HCT116 (cell line): ENCODE measurements at regions not wholly inside any gene's neighbourhood (a gene's known extent, or its start where the extent isn't known, plus 50 kb on each side); places are given as distances from the start of the nearest gene placed in this dataset.
A peak's percentile ranks its signal among the peaks of the same experiment; 100 is the strongest.

Source experiments
- ATAC-seq: fragments of 200-7000 bp; cut with Tn5 transposase; 2 replicates; pipeline ENCODE4 v1.9.1; 2020; ENCODE audit warnings: mild to moderate bottlenecking, moderate library complexity
- BruUV-seq: library from RNA; stranded (reverse); fragments of 400-500 nt; replicated peaks from 2 replicates; lab custom pipeline; 2021; lab: Mats Ljungman, UMichigan
- CTCF ChIA-PET: fragments of 300-600 bp; sonication (Branson Sonifier 250); formaldehyde crosslinking; loops from one replicate; lab custom pipeline; 2021; ENCODE audit warnings: antibody characterized with exemption; lab: Charles Lee
- POLR2A ChIA-PET: fragments of 300-600, 350-600 bp; sonication (Branson Sonifier 250); formaldehyde crosslinking; loops from one replicate; lab custom pipeline; 2021; ENCODE audit warnings: antibody characterized with exemption; lab: Charles Lee
- RAD21 ChIA-PET, 2 experiments: fragments of 300-600 bp; sonication (Branson Sonifier 250); formaldehyde crosslinking; loops; one replicate each; lab custom pipeline; 2023; ENCODE audit warnings: low total read pairs in 2 of 2; ENCODE audit not compliant: uncharacterized antibody in 2 of 2, unreplicated experiment in 2 of 2, low non-redundant PET in 1 of 2; lab: Charles Lee
- DNase-seq: peaks from one replicate; pipeline ENCODE4 v3.0.0-alpha.2; 2010; ENCODE audit warnings: low read depth, low spot score
- H2AFZ ChIP-seq: fragments of 200-600 bp; shearing (Covaris generic), sonication (generic); 2 replicates; pipeline ENCODE4 v1.6.1; 2017; ENCODE audit warnings: low read depth, mixed run types, mixed read lengths, antibody characterized with exemption, low read length; ENCODE audit not compliant: poor library complexity, severe bottlenecking
- H3K27ac ChIP-seq: 2 replicates; pipeline ENCODE4 v1.5.1; 2012; ENCODE audit warnings: low read depth, low read length
- H3K27me3 ChIP-seq: fragments of 200-600 bp; sonication (generic); 2 replicates; pipeline ENCODE4 v1.6.1; 2016; ENCODE audit warnings: mixed run types, low read length, mixed read lengths; ENCODE audit not compliant: insufficient read depth
- H3K36me3 ChIP-seq, 2 experiments: fragments of 200-500 bp in 1 of 2; fragments of 200-600 bp in 1 of 2; sonication (Bioruptor generic) in 1 of 2; sonication (generic) in 1 of 2; 2 replicates each; pipeline versions ENCODE4 v1.5.1 to v1.6.1; 2014 to 2016; ENCODE audit warnings: low read length in 2 of 2, inconsistent platforms in 1 of 2, mixed read lengths in 1 of 2, mixed run types in 1 of 2; ENCODE audit not compliant: insufficient read depth in 2 of 2, control insufficient read depth in 1 of 2
- H3K4me1 ChIP-seq, 2 experiments: fragments of 200-600 bp in 1 of 2; sonication (generic) in 1 of 2; 2 replicates each; pipeline versions ENCODE4 v1.5.1 to v1.6.1; 2012 to 2017; ENCODE audit warnings: low read length in 2 of 2, inconsistent platforms in 1 of 2, mild to moderate bottlenecking in 1 of 2, mixed read lengths in 1 of 2, mixed run types in 1 of 2, moderate library complexity in 1 of 2; ENCODE audit not compliant: insufficient read depth in 2 of 2, control insufficient read depth in 1 of 2
- H3K4me2 ChIP-seq: fragments of 200-600 bp; sonication (generic); 2 replicates; pipeline ENCODE4 v1.6.1; 2017; ENCODE audit warnings: mixed run types, low read length, mixed read lengths
- H3K4me3 ChIP-seq, 2 experiments: fragments of 200-600 bp in 1 of 2; sonication (generic) in 1 of 2; replicated peaks in 1 of 2; 2 replicates each; pipeline ENCODE4 v1.5.1; 2011 to 2016; ENCODE audit warnings: low read length in 2 of 2, control low read depth in 1 of 2, low read depth in 1 of 2, mild to moderate bottlenecking in 1 of 2, mixed read lengths in 1 of 2, mixed run types in 1 of 2
- H3K79me2 ChIP-seq: fragments of 200-600 bp; sonication (generic); 2 replicates; pipeline ENCODE4 v1.6.1; 2017; ENCODE audit warnings: mild to moderate bottlenecking, mixed run types, low read length, moderate library complexity, mixed read lengths; ENCODE audit not compliant: insufficient read depth
- H3K9ac ChIP-seq: fragments of 200-600 bp; sonication (generic); 2 replicates; pipeline ENCODE4 v1.6.1; 2016; ENCODE audit warnings: low read length, mixed read lengths
- H3K9me2 ChIP-seq: fragments of 200-600 bp; sonication (generic), shearing (Covaris generic); 2 replicates; pipeline ENCODE4 v1.6.1; 2017; ENCODE audit warnings: mixed run types, mild to moderate bottlenecking, moderate library complexity; ENCODE audit not compliant: insufficient read depth
- H3K9me3 ChIP-seq, 2 experiments: fragments of 200-500 bp in 1 of 2; fragments of 200-600 bp in 1 of 2; sonication (Bioruptor generic) in 1 of 2; sonication (generic) in 1 of 2; 2 replicates each; pipeline ENCODE4 v1.6.1; 2014 to 2017; ENCODE audit warnings: low read length in 2 of 2, mixed read lengths in 2 of 2, inconsistent platforms in 1 of 2, low read depth in 1 of 2, mild to moderate bottlenecking in 1 of 2, mixed run types in 1 of 2, moderate library complexity in 1 of 2; ENCODE audit not compliant: control insufficient read depth in 1 of 2, insufficient read depth in 1 of 2
- H4K20me1 ChIP-seq: fragments of 200-600 bp; sonication (generic), shearing (Covaris generic); 2 replicates; pipeline ENCODE4 v1.6.1; 2017; ENCODE audit warnings: mixed run types, mild to moderate bottlenecking, moderate library complexity; ENCODE audit not compliant: insufficient read depth
- CBX3 ChIP-seq: IDR thresholded peaks from 2 replicates; pipeline ENCODE4 v1.6.1; 2012; ENCODE audit warnings: low read depth
- CEBPB ChIP-seq: IDR thresholded peaks from 2 replicates; pipeline ENCODE4 v1.6.1; 2012; ENCODE audit warnings: low read depth
- EGR1 ChIP-seq: IDR thresholded peaks from 2 replicates; pipeline ENCODE4 v1.6.1; 2012; ENCODE audit warnings: low read depth
- ELF1 ChIP-seq: IDR thresholded peaks from 2 replicates; pipeline ENCODE4 v1.6.1; 2012; ENCODE audit warnings: low read depth, borderline replicate concordance
- EZH2 ChIP-seq: fragments of 200-600 bp; sonication (generic); IDR thresholded peaks from 2 replicates; pipeline ENCODE4 v1.6.1; 2017; ENCODE audit warnings: antibody characterized with exemption, mixed run types
- JUND ChIP-seq: IDR thresholded peaks from 2 replicates; pipeline ENCODE4 v1.6.1; 2012
- POLR2A ChIP-seq: IDR thresholded peaks from 2 replicates; pipeline ENCODE4 v1.7.0; 2011; ENCODE audit warnings: borderline replicate concordance; ENCODE audit not compliant: insufficient read depth, insufficient read length; ENCODE audit errors: extremely low read depth
- POLR2AphosphoS5 ChIP-seq: IDR thresholded peaks from 2 replicates; pipeline ENCODE4 v1.6.1; 2011; ENCODE audit warnings: mild to moderate bottlenecking, low read depth, low read length, moderate library complexity
- RAD21 ChIP-seq: IDR thresholded peaks from 2 replicates; pipeline ENCODE4 v1.6.1; 2012; ENCODE audit warnings: low read depth, mild to moderate bottlenecking
- SIN3A ChIP-seq: IDR thresholded peaks from 2 replicates; pipeline ENCODE4 v1.6.1; 2012; ENCODE audit warnings: low read depth
- SP1 ChIP-seq: IDR thresholded peaks from 2 replicates; pipeline ENCODE4 v1.6.1; 2012; ENCODE audit warnings: low read depth
- SRF ChIP-seq: IDR thresholded peaks from 2 replicates; pipeline ENCODE4 v1.6.1; 2012; ENCODE audit warnings: low read depth
- TCF7L2 ChIP-seq: IDR thresholded peaks from 2 replicates; pipeline ENCODE4 v1.7.0; 2011; ENCODE audit warnings: borderline replicate concordance, inconsistent platforms; ENCODE audit not compliant: insufficient read depth, insufficient read length; ENCODE audit errors: extremely low read depth
- ZFX ChIP-seq: fragments of 450-650 bp; IDR thresholded peaks from 2 replicates; pipeline ENCODE4 v1.6.1; 2017
- ZNF274 ChIP-seq: fragments of 200-500 bp; sonication (Bioruptor generic); IDR thresholded peaks from 2 replicates; pipeline ENCODE4 v1.6.1; 2014; ENCODE audit warnings: mild to moderate bottlenecking, low read depth, low read length, inconsistent platforms
- intact Hi-C: fragments of 100-400 bp; cut with micrococcal nuclease; formaldehyde crosslinking; loops from 2 replicates; pipeline ENCODE4 v1.10.0; 2022
- TF ChIP-seq, protein P1 (sequence below), 3 experiments: fragments of 200-600 bp in 1 of 3; sonication (generic) in 1 of 3; IDR thresholded peaks in 2 of 3; conservative IDR thresholded peaks in 1 of 3; 2 replicates each; pipeline ENCODE4 v1.5.1; 2012 to 2017; ENCODE audit warnings: low read depth in 2 of 3, low read length in 2 of 3, antibody characterized with exemption in 1 of 3, borderline replicate concordance in 1 of 3, control low read depth in 1 of 3, mild to moderate bottlenecking in 1 of 3, mixed read lengths in 1 of 3, mixed run types in 1 of 3, moderate library complexity in 1 of 3; ENCODE audit not compliant: insufficient read depth in 1 of 3
- TF ChIP-seq, protein P2 (sequence below): IDR thresholded peaks from 2 replicates; pipeline ENCODE4 v1.6.1; 2012
- TF ChIP-seq, protein P3 (sequence below): IDR thresholded peaks from 2 replicates; pipeline ENCODE4 v1.6.1; 2012

- H3K9me3 ChIP-seq = no peaks in the 10 kb centered on the region
- no peak overlapping the region for H3K4me3 ChIP-seq
- peaks cover 0 to 3% of the 10 kb centered on the region in 2 experiments; a peak in 2 of 4 replicates for H3K4me1 ChIP-seq
- no TSS peak for BruUV-seq
- no peaks in the 10 kb centered on the region for H4K20me1 ChIP-seq
- H3K9ac ChIP-seq = no peak overlapping the region
- TF ChIP-seq EGR1 = no peak
- TF ChIP-seq, protein P1, sequence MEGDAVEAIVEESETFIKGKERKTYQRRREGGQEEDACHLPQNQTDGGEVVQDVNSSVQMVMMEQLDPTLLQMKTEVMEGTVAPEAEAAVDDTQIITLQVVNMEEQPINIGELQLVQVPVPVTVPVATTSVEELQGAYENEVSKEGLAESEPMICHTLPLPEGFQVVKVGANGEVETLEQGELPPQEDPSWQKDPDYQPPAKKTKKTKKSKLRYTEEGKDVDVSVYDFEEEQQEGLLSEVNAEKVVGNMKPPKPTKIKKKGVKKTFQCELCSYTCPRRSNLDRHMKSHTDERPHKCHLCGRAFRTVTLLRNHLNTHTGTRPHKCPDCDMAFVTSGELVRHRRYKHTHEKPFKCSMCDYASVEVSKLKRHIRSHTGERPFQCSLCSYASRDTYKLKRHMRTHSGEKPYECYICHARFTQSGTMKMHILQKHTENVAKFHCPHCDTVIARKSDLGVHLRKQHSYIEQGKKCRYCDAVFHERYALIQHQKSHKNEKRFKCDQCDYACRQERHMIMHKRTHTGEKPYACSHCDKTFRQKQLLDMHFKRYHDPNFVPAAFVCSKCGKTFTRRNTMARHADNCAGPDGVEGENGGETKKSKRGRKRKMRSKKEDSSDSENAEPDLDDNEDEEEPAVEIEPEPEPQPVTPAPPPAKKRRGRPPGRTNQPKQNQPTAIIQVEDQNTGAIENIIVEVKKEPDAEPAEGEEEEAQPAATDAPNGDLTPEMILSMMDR (IDR thresholded peaks at IDR 0.05 in 2 of 3, conservative IDR thresholded peaks at IDR 0.05 in 1 of 3; ENCODE audit: borderline replicate concordance in 1 of 3, insufficient read depth in 1 of 3, low read depth in 2 of 3, low read length in 2 of 3) = peak in 2 of 3 experiments; percentile 61 to 68; a peak in 4 of 6 replicates
- ATAC-seq = peak; percentile 100
- ChIA-PET RAD21 (no interaction called here), CTCF (interaction anchor here (1.0 to 1.6 kb wide), 6 partner anchors 10 to 226 kb away, joined by 4 to 5 read pairs (median 4); no protein-coding TSS in a partner anchor), POLR2A (no interaction called here)
- no peak overlapping the region for H3K27ac ChIP-seq
- H3K79me2 ChIP-seq = no peaks in the 10 kb centered on the region
- DNase-seq = peak; percentile 46
- H2AFZ ChIP-seq = peak overlapping the region; percentile 72
- no peaks in the 10 kb centered on the region for H3K27me3 ChIP-seq
- no peaks in the 10 kb centered on the region for H3K36me3 ChIP-seq
- H3K4me2 ChIP-seq = peak overlapping the region; percentile 23; the same call in 1 of the 2 replicates
- H3K9me2 ChIP-seq = no peaks in the 10 kb centered on the region
- intact Hi-C loops = no loop called here
Observed at GRCh38 chr4:111806331-111806730, 338.9 kb upstream of the FAM241A start.

- no peaks in the 10 kb centered on the region for H3K79me2 ChIP-seq
- H3K36me3 ChIP-seq = no peaks in the 10 kb centered on the region
- H2AFZ ChIP-seq = no peak overlapping the region
- H3K4me2 ChIP-seq = no peak overlapping the region
- intact Hi-C loops = no loop called here
- H3K27me3 ChIP-seq = no peaks in the 10 kb centered on the region
- ATAC-seq (no peak), DNase-seq (no peak)
- no peaks in the 10 kb centered on the region for H3K9me2 ChIP-seq
- no TSS peak for BruUV-seq
- no peaks in the 10 kb centered on the region for H4K20me1 ChIP-seq
- ChIA-PET CTCF (interaction anchor here (1.9 kb wide), 1 partner anchor 47 kb away, joined by 5 read pairs; no protein-coding TSS in a partner anchor), RAD21 (no interaction called here), POLR2A (no interaction called here)
- H3K9ac ChIP-seq = no peak overlapping the region
- H3K4me3 ChIP-seq = no peak overlapping the region
- no peaks in the 10 kb centered on the region for H3K9me3 ChIP-seq
- H3K4me1 ChIP-seq = peaks cover 0 to 3% of the 10 kb centered on the region in 2 experiments; a peak in 2 of 4 replicates
- no peak overlapping the region for H3K27ac ChIP-seq
- TF ChIP-seq ELF1 (no peak), CBX3 (no peak), POLR2AphosphoS5 (no peak), EGR1 (no peak), SRF (no peak), ZFX (no peak), POLR2A (no peak), ZNF274 (no peak), SP1 (no peak), RAD21 (no peak), TCF7L2 (no peak), CEBPB (no peak), JUND (no peak), EZH2 (no peak), SIN3A (no peak)
- TF ChIP-seq, protein P2, sequence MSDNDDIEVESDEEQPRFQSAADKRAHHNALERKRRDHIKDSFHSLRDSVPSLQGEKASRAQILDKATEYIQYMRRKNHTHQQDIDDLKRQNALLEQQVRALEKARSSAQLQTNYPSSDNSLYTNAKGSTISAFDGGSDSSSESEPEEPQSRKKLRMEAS = no peak
- TF ChIP-seq, protein P3, sequence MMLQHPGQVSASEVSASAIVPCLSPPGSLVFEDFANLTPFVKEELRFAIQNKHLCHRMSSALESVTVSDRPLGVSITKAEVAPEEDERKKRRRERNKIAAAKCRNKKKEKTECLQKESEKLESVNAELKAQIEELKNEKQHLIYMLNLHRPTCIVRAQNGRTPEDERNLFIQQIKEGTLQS = no peak
- TF ChIP-seq, protein P1 (IDR thresholded peaks at IDR 0.05 in 2 of 3, conservative IDR thresholded peaks at IDR 0.05 in 1 of 3; ENCODE audit: borderline replicate concordance in 1 of 3, insufficient read depth in 1 of 3, low read depth in 2 of 3, low read length in 2 of 3) = no peak
Observed at GRCh38 chr4:111807576-111807975, 337.7 kb upstream of the FAM241A start.
